Choroid plexus epithelial cell (primary cell): ENCODE measurements at regions not wholly inside any gene's neighbourhood (a gene's known extent, or its start where the extent isn't known, plus 50 kb on each side); places are given as distances from the start of the nearest gene placed in this dataset.

Source experiments
- DNase-seq: peaks from one replicate; pipeline ENCODE4 v3.0.0-alpha.2; 2010; ENCODE audit warnings: low read depth
- H3K4me3 ChIP-seq: 2 replicates; pipeline ENCODE4 v1.5.1; 2011; ENCODE audit warnings: low read depth, mild to moderate bottlenecking, control low read depth, low read length, moderate library complexity
- CTCF ChIP-seq: conservative IDR thresholded peaks from 2 replicates; pipeline ENCODE4 v1.5.1; 2011; ENCODE audit warnings: low read depth, mild to moderate bottlenecking, control low read depth, inconsistent platforms, low read length, moderate library complexity

GRCh38 chr15:70219256-70219895 lies 121.7 kb upstream of the TLE3 start:
- H3K4me3 ChIP-seq = no peak overlapping the region
- TF ChIP-seq CTCF = no peak
- DNase-seq = no peak

GRCh38 chr15:70217226-70218160 lies 119.8 kb upstream of the TLE3 start:
- TF ChIP-seq CTCF = no peak
- no peak overlapping the region for H3K4me3 ChIP-seq
- no peak for DNase-seq

GRCh38 chr15:70215951-70216350 lies 118.2 kb upstream of the TLE3 start:
- no peak for DNase-seq
- TF ChIP-seq CTCF = no peak
- no peak overlapping the region for H3K4me3 ChIP-seq

DNA sequence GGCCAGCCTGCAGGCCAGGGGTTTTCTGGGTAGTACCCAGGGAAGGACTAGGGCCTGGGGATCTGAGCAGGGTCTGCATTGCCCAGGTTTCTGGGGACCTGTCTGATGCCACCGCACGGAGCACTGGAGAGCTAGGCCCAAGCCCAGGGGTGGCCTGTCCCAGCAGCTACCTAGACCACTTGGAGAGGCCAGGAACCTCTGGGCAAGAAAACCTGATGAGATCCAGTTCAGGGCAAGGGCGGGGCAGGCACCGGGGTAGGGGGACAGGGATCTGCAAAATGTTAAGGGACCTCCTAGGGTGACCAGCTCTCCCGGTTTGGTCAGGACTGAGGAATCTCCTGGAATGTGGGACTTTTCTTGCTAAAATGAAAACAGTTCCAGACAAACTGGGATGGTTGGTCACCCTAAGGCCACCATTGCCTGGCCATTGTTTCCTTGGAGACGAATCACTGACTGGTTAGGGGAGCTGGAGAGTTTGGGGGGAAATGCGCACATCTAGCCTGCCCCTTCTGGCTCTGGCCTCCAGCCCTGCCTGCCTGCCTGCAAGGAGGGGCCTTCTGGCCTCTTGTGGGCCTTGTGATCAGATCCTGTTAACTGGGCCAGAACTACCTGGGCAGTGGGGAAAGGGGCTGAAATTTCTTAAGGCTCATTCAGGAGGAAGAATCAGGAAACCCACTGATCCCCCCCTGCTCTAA lies 117.4 kb upstream of the TLE3 start:
- DNase-seq = no peak
- H3K4me3 ChIP-seq = no peak overlapping the region
- no peak for TF ChIP-seq CTCF

GRCh38 chr15:70214276-70214675 lies 116.6 kb upstream of the TLE3 start:
- no peak overlapping the region for H3K4me3 ChIP-seq
- DNase-seq = no peak
- TF ChIP-seq CTCF = no peak

GRCh38 chr15:70213794-70214193 lies 116.1 kb upstream of the TLE3 start:
- no peak overlapping the region for H3K4me3 ChIP-seq
- no peak for TF ChIP-seq CTCF
- no peak for DNase-seq
